Cardiac muscle cell (in vitro differentiated cells and primary cell): ENCODE measurements at regions not wholly inside any gene's neighbourhood (a gene's known extent, or its start where the extent isn't known, plus 50 kb on each side); places are given as distances from the start of the nearest gene placed in this dataset.
A peak's percentile ranks its signal among the peaks of the same experiment; 100 is the strongest.
"Not testable (repeated sequence)": the region's sequence is repeated elsewhere in the genome, so short reads cannot be mapped to it uniquely, and the experiment has no call there.

Experiments used
- DNase-seq, 2 donors: peaks; one replicate each; pipeline versions ENCODE4 v3.0.0 to v3.0.0-alpha.2; 2010 to 2017; ENCODE audit warnings: low read depth in 1 of 2, low spot score in 1 of 2
- H3K27ac ChIP-seq: fragments of 200-600 bp; sonication (generic); 2 replicates; pipeline ENCODE4 v1.5.1; 2016
- H3K27me3 ChIP-seq: fragments of 200-600 bp; sonication (generic); 2 replicates; pipeline ENCODE4 v1.6.0; 2016; ENCODE audit warnings: control low read depth
- H3K36me3 ChIP-seq: fragments of 200-600 bp; sonication (generic); 2 replicates; pipeline ENCODE4 v1.5.1; 2016; ENCODE audit warnings: control low read depth
- H3K4me1 ChIP-seq: fragments of 200-600 bp; sonication (generic); 2 replicates; pipeline ENCODE4 v1.8.1; 2017; ENCODE audit warnings: low read depth, mild to moderate bottlenecking, mixed run types
- H3K4me3 ChIP-seq: fragments of 200-600 bp; sonication (generic); 2 replicates; pipeline ENCODE4 v1.5.1; 2016; ENCODE audit warnings: mild to moderate bottlenecking
- H3K9me3 ChIP-seq: fragments of 200-600 bp; sonication (generic); 2 replicates; pipeline ENCODE4 v1.5.1; 2017; ENCODE audit warnings: low read depth, mild to moderate bottlenecking, control low read depth
- CTCF ChIP-seq: IDR thresholded peaks from 2 replicates; pipeline ENCODE4 v1.5.1; 2012; ENCODE audit warnings: low read depth, mild to moderate bottlenecking, low read length

- Histone ChIP-seq H3K4me1 (peaks cover 31% of the 10 kb centered on the region), H3K9me3 (no peaks in the 10 kb centered on the region), H3K27me3 (no peaks in the 10 kb centered on the region), H3K36me3 (no peaks in the 10 kb centered on the region), H3K4me3 (no peak overlapping the region), H3K27ac (peak overlapping the region; percentile 96)
- DNase-seq: no peak
- no peak for TF ChIP-seq CTCF
These were observed 208.7 kb downstream of the MAP2K4 start for GRCh38 chr17:12229335-12229734.

- Histone ChIP-seq H3K27ac (no peak overlapping the region), H3K4me3 (no peak overlapping the region), H3K27me3 (no peaks in the 10 kb centered on the region), H3K4me1 (peaks cover 31% of the 10 kb centered on the region), H3K9me3 (no peaks in the 10 kb centered on the region), H3K36me3 (no peaks in the 10 kb centered on the region)
- TF ChIP-seq CTCF: no peak
- no peak for DNase-seq
These were observed 210.0 kb downstream of the MAP2K4 start for GRCh38 chr17:12230481-12231354.

- no peak overlapping the region for H3K4me3 ChIP-seq
- peaks cover 31% of the 10 kb centered on the region for H3K4me1 ChIP-seq
- TF ChIP-seq CTCF: no peak
- H3K27me3 ChIP-seq: no peaks in the 10 kb centered on the region
- no peak overlapping the region for H3K27ac ChIP-seq
- H3K36me3 ChIP-seq: no peaks in the 10 kb centered on the region
- DNase-seq: no peak
- no peaks in the 10 kb centered on the region for H3K9me3 ChIP-seq
These were observed 210.6 kb downstream of the MAP2K4 start for GRCh38 chr17:12231355-12231682.

GRCh38 chr17:12239021-12239420 is 218.3 kb downstream of the MAP2K4 start:
- H3K36me3 ChIP-seq, DNase-seq, H3K4me3 ChIP-seq, H3K27me3 ChIP-seq, H3K9me3 ChIP-seq, H3K27ac ChIP-seq: not testable (repeated sequence)
- H3K4me1 ChIP-seq: peaks cover 14% of the 10 kb centered on the region

GRCh38 chr17:12242345-12242954 is 221.8 kb downstream of the MAP2K4 start:
- no peaks in the 10 kb centered on the region for H3K36me3 ChIP-seq
- H3K9me3 ChIP-seq: no peaks in the 10 kb centered on the region
- no peaks in the 10 kb centered on the region for H3K27me3 ChIP-seq
- H3K27ac ChIP-seq: peak overlapping the region; percentile 63
- DNase-seq: no peak
- no peak overlapping the region for H3K4me3 ChIP-seq
- H3K4me1 ChIP-seq: peaks cover 14% of the 10 kb centered on the region
- no peak for TF ChIP-seq CTCF

- no peaks in the 10 kb centered on the region for H3K9me3 ChIP-seq
- no peak overlapping the region for H3K4me3 ChIP-seq
- no peak overlapping the region for H3K27ac ChIP-seq
- TF ChIP-seq CTCF: no peak
- H3K4me1 ChIP-seq: peaks cover 25% of the 10 kb centered on the region
- no peaks in the 10 kb centered on the region for H3K36me3 ChIP-seq
- no peaks in the 10 kb centered on the region for H3K27me3 ChIP-seq
- no peak for DNase-seq
These were observed 227.1 kb downstream of the MAP2K4 start for GRCh38 chr17:12247761-12248160.
